Body of pancreas (tissue), 4 donors: ENCODE measurements at regions not wholly inside any gene's neighbourhood (a gene's known extent, or its start where the extent isn't known, plus 50 kb on each side); places are given as distances from the start of the nearest gene placed in this dataset.

Experiments used
- ATAC-seq: fragments of 150-250 bp; one replicate; pipeline ENCODE4 v1.9.1; 2016
- DNase-seq, 4 donors: peaks; one replicate each; pipeline ENCODE4 v3.0.0-alpha.2; 2019
- H3K27ac ChIP-seq, 4 donors: fragments of 200-600 bp; sonication (generic); 1 replicate in 3 of 4; 2 replicates in 1 of 4; pipeline versions ENCODE4 v1.5.1 to v1.6.1; 2016 to 2019; ENCODE audit warnings: mild to moderate bottlenecking in 1 of 4, mixed read lengths in 1 of 4, moderate library complexity in 1 of 4
- H3K27me3 ChIP-seq, 2 donors: fragments of 200-600 bp; sonication (generic); one replicate each; pipeline ENCODE4 v1.6.0; 2016; ENCODE audit warnings: mild to moderate bottlenecking in 1 of 2
- H3K36me3 ChIP-seq, 2 donors: fragments of 200-600 bp; sonication (generic); replicated peaks in 1 of 2; 2 replicates each; pipeline ENCODE4 v1.5.1; 2016; ENCODE audit warnings: low read depth in 2 of 2; ENCODE audit not compliant: insufficient read depth in 1 of 2
- H3K4me1 ChIP-seq: fragments of 200-600 bp; sonication (generic); one replicate; pipeline ENCODE4 v1.6.0; 2016
- H3K4me3 ChIP-seq, 2 donors: fragments of 200-600 bp; sonication (generic); 1 replicate in 1 of 2; 2 replicates in 1 of 2; pipeline ENCODE4 v1.5.1; 2016 to 2019
- H3K9me3 ChIP-seq, 3 donors: fragments of 200-600 bp; sonication (generic); 1 replicate in 2 of 3; 2 replicates in 1 of 3; pipeline ENCODE4 v1.5.1; 2016
- POLR2A ChIP-seq, 3 donors: fragments of 450-650 bp; IDR thresholded peaks; one replicate each; pipeline ENCODE4 v1.6.1; 2016; ENCODE audit warnings: antibody characterized with exemption in 3 of 3, mild to moderate bottlenecking in 2 of 3
- WGBS, 2 donors: methylation state at CpG; one replicate each; pipeline ENCODE4 v1.1.5; 2017; 5-methylcytosine and 5-hydroxymethylcytosine counted together
- intact Hi-C: fragments of 100-400 bp; cut with DNase I; formaldehyde crosslinking; loops from one replicate; pipeline ENCODE4 v1.15.1; 2023
- TF ChIP-seq, protein P1 (sequence below), 7 experiments: fragments of 450-650 bp in 4 of 7; fragments of 200-600 bp in 3 of 7; sonication (generic) in 3 of 7; IDR thresholded peaks; one replicate each; pipeline ENCODE4 v1.5.1; 2016 to 2019; ENCODE audit warnings: antibody characterized with exemption in 7 of 7

DNA sequence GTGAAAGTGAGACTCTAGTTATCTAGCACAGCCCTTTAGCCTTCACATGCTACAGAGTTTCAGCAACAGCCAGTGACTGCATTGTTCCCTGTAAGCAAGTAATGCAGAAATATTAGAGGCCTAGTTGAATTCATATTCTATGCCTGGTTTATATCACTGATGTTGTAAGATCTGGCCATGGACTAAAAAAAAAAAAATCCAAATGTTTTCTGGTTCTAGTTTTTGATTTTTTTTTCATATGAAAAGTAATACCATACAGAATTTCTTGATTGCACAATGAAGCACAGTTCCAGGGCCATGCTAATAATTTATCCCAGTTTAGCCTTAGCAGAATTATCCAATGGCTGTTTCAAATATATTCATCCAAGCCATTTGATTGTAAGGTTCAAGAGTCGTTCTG, 341.5 kb upstream of the DDHD1 start:
- Histone ChIP-seq H3K36me3 (no peaks in the 10 kb centered on the region), H3K9me3 (no peaks in the 10 kb centered on the region), H3K4me3 (no peak overlapping the region), H3K27me3 (no peaks in the 10 kb centered on the region), H3K4me1 (no peaks in the 10 kb centered on the region), H3K27ac (no peak overlapping the region)
- TF ChIP-seq, protein P1, sequence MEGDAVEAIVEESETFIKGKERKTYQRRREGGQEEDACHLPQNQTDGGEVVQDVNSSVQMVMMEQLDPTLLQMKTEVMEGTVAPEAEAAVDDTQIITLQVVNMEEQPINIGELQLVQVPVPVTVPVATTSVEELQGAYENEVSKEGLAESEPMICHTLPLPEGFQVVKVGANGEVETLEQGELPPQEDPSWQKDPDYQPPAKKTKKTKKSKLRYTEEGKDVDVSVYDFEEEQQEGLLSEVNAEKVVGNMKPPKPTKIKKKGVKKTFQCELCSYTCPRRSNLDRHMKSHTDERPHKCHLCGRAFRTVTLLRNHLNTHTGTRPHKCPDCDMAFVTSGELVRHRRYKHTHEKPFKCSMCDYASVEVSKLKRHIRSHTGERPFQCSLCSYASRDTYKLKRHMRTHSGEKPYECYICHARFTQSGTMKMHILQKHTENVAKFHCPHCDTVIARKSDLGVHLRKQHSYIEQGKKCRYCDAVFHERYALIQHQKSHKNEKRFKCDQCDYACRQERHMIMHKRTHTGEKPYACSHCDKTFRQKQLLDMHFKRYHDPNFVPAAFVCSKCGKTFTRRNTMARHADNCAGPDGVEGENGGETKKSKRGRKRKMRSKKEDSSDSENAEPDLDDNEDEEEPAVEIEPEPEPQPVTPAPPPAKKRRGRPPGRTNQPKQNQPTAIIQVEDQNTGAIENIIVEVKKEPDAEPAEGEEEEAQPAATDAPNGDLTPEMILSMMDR (IDR thresholded peaks at IDR 0.05), result no peak
- no peak for TF ChIP-seq POLR2A (IDR thresholded peaks at IDR 0.05)
- intact Hi-C loops, result no loop called here
- ATAC-seq, result no peak
- WGBS, 2 donors, result 33 to 42% methylated on average over 1 of the region's 1 CpG
- DNase-seq, result no peak

DNA sequence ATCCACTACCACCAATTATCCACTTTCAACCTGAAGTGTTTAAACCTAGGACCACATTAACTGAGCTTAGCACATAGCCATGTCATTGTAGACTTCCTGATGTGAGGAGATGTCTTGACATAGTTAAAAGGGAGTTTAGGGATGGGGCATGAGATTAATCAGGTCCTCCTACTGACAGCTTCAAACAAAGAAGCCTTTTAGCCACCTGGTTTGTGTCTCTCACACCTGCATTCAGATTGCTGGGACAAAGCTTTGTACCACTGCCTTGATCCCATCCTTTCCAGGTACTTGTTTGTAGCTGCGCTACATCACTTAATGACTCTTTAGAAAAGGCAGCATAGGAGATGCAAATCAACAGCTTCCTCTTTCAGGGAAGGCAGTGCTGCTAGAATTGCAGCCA, 340.7 kb upstream of the DDHD1 start:
- no peak for TF ChIP-seq POLR2A (IDR thresholded peaks at IDR 0.05)
- TF ChIP-seq, protein P1 (IDR thresholded peaks at IDR 0.05), result no peak
- intact Hi-C loops, result no loop called here
- ATAC-seq, result no peak
- no peaks in the 10 kb centered on the region for H3K36me3 ChIP-seq
- no peak overlapping the region for H3K4me3 ChIP-seq
- H3K9me3 ChIP-seq, result no peaks in the 10 kb centered on the region
- no peak for DNase-seq
- H3K27me3 ChIP-seq, result no peaks in the 10 kb centered on the region
- no peak overlapping the region for H3K27ac ChIP-seq
- WGBS, 2 donors, result 86 to 100% methylated on average over 1 of the region's 1 CpG
- H3K4me1 ChIP-seq, result no peaks in the 10 kb centered on the region

DNA sequence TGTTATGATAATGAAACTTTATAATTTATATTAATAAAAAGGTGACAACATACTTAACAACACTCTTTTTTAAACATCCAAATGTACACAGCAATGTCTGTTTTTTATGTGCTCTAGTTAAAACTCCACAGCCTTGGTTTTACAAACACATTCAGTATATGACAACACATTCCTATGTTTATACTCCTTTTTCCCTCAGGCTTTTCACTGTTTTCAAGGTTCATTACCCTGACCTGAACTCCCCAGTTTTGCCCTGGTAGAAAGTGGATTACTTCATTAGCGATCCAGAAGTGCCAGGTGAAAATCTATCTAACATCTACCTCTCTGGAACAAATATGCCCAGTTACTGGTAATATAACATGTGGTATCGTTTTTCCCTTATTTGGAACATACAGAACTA, 340.2 kb upstream of the DDHD1 start:
- Histone ChIP-seq H3K36me3 (no peaks in the 10 kb centered on the region), H3K4me1 (no peaks in the 10 kb centered on the region), H3K9me3 (no peaks in the 10 kb centered on the region), H3K27ac (no peak overlapping the region), H3K4me3 (no peak overlapping the region), H3K27me3 (no peaks in the 10 kb centered on the region)
- intact Hi-C loops, result no loop called here
- TF ChIP-seq POLR2A (IDR thresholded peaks at IDR 0.05), result no peak
- ATAC-seq, result no peak
- 63 to 67% methylated on average over 2 of the region's 2 CpGs for WGBS, 2 donors
- DNase-seq, result no peak

DNA sequence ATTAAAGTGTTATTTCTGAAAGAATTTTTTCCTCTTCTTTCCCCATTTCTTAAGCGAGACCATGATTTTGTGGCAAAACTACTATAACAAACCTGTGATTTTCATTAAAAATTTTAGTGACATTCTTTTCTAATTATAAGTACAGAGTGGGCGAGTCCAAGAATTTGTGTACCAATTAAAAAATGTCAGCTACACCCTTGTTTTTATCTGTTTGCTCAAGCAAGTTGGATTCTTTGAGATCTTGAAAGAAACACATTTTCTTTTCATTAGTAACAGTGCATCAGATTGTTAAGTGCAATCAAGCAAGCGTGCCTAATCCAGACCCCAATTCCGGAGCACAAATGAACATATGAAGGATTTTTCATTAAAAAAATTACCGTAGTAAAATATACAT, 338.8 kb upstream of the DDHD1 start:
- no peak for TF ChIP-seq POLR2A (IDR thresholded peaks at IDR 0.05)
- TF ChIP-seq, protein P1 (IDR thresholded peaks at IDR 0.05), result no peak
- ATAC-seq, result no peak
- no peak for DNase-seq
- Histone ChIP-seq H3K27me3 (no peaks in the 10 kb centered on the region), H3K4me3 (no peak overlapping the region), H3K9me3 (no peaks in the 10 kb centered on the region), H3K36me3 (no peaks in the 10 kb centered on the region), H3K4me1 (no peaks in the 10 kb centered on the region), H3K27ac (no peak overlapping the region)
- WGBS, 2 donors, result 66 to 72% methylated on average over 5 of the region's 5 CpGs
- intact Hi-C loops, result no loop called here

DNA sequence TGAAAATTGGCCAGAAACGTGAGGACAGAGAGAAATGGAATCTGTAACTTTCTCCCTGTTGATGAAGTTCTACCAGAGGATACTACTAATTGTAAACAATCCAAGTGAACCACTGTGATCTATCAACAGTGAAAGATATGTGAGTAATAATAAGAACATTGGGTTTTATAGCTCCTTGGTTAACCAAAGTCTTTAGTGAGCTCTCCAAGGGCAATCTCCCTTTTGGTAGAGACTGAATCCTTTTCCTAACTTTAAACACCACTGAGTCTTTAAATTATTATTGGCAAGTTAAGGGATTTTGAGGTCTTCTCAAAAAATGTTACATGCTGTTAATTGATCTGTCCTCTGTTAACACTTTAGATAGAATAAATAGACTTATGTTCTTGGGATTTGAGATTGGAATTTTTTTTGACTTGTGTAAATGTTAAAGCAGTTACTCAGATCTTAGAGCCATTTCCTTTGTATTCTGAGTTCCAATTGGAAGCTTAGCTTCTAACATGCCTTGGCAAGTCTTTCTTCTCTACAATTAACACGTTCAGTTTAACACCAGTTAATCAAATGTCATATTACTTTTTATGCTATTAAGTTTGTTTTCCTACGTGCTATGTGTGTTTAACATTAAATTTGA, 338.2 kb upstream of the DDHD1 start:
- Histone ChIP-seq H3K27ac (no peak overlapping the region), H3K36me3 (no peaks in the 10 kb centered on the region), H3K9me3 (no peaks in the 10 kb centered on the region), H3K4me3 (no peak overlapping the region), H3K4me1 (no peaks in the 10 kb centered on the region), H3K27me3 (no peaks in the 10 kb centered on the region)
- intact Hi-C loops, result no loop called here
- 36 to 49% methylated on average over 3 of the region's 3 CpGs for WGBS, 2 donors
- DNase-seq (no peak), ATAC-seq (no peak)
- TF ChIP-seq, protein P1 (IDR thresholded peaks at IDR 0.05), result no peak
